Liver (tissue), 8 donors: ENCODE measurements at regions not wholly inside any gene's neighbourhood (a gene's known extent, or its start where the extent isn't known, plus 50 kb on each side); places are given as distances from the start of the nearest gene placed in this dataset.
A peak's percentile ranks its signal among the peaks of the same experiment; 100 is the strongest.

Experiments used
- DNase-seq: peaks from one replicate; pipeline ENCODE4 v3.0.0-alpha.2; 2017; ENCODE audit warnings: low spot score
- H3K27ac ChIP-seq, 2 donors: one replicate each; pipeline ENCODE4 v1.7.0; 2013; ENCODE audit warnings: inconsistent platforms in 2 of 2, low read length in 2 of 2, control low read depth in 1 of 2, low read depth in 1 of 2, mild to moderate bottlenecking in 1 of 2
- H3K27me3 ChIP-seq, 4 donors: one replicate each; pipeline versions ENCODE4 v1.6.1 to v1.7.0; 2013; ENCODE audit warnings: low read length in 3 of 4, inconsistent platforms in 1 of 4, mild to moderate bottlenecking in 1 of 4, moderate library complexity in 1 of 4; ENCODE audit not compliant: control insufficient read depth in 4 of 4, insufficient read depth in 4 of 4
- H3K36me3 ChIP-seq, 4 donors: one replicate each; pipeline versions ENCODE4 v1.6.1 to v1.7.0; 2013; ENCODE audit warnings: low read length in 3 of 4, mild to moderate bottlenecking in 3 of 4, low read depth in 1 of 4, moderate library complexity in 1 of 4; ENCODE audit not compliant: control insufficient read depth in 4 of 4, insufficient read depth in 3 of 4
- H3K4me1 ChIP-seq, 4 donors: one replicate each; pipeline versions ENCODE4 v1.6.1 to v1.7.0; 2013; ENCODE audit warnings: low read length in 3 of 4, mild to moderate bottlenecking in 3 of 4, moderate library complexity in 1 of 4; ENCODE audit not compliant: control insufficient read depth in 4 of 4, insufficient read depth in 4 of 4
- H3K4me3 ChIP-seq, 3 donors: one replicate each; pipeline versions ENCODE4 v1.6.1 to v1.7.0; 2013; ENCODE audit warnings: low read length in 3 of 3, control low read depth in 1 of 3, low read depth in 1 of 3, mild to moderate bottlenecking in 1 of 3
- H3K9ac ChIP-seq, 2 donors: one replicate each; pipeline ENCODE4 v1.7.0; 2013; ENCODE audit warnings: low read length in 2 of 2, mild to moderate bottlenecking in 2 of 2, moderate library complexity in 2 of 2, control low read depth in 1 of 2, low read depth in 1 of 2
- H3K9me3 ChIP-seq, 4 donors: one replicate each; pipeline versions ENCODE4 v1.6.1 to v1.7.0; 2013; ENCODE audit warnings: low read length in 3 of 4; ENCODE audit not compliant: control insufficient read depth in 4 of 4
- ATF3 ChIP-seq: IDR thresholded peaks from 2 replicates; pipeline ENCODE4 v1.6.1; 2016; ENCODE audit warnings: antibody characterized with exemption
- CTCF ChIP-seq: fragments of 150-350 bp; IDR thresholded peaks from 2 replicates; pipeline ENCODE4 v1.5.1; 2017; ENCODE audit warnings: improper control_type of control experiment, low read depth, low read length; ENCODE audit not compliant: missing input control
- FOXA1 ChIP-seq: IDR thresholded peaks from 2 replicates; pipeline ENCODE4 v1.6.1; 2016; ENCODE audit warnings: antibody characterized with exemption
- FOXA2 ChIP-seq: IDR thresholded peaks from 2 replicates; pipeline ENCODE4 v1.6.1; 2016; ENCODE audit warnings: antibody characterized with exemption
- GABPA ChIP-seq, 2 donors: IDR thresholded peaks in 1 of 2; conservative IDR thresholded peaks in 1 of 2; 2 replicates each; pipeline ENCODE4 v1.6.1; 2016; ENCODE audit warnings: antibody characterized with exemption in 2 of 2, mild to moderate bottlenecking in 1 of 2, moderate library complexity in 1 of 2
- HNF4A ChIP-seq, 2 donors: conservative IDR thresholded peaks; 2 replicates each; pipeline ENCODE4 v1.6.1; 2016; ENCODE audit warnings: antibody characterized with exemption in 2 of 2, mild to moderate bottlenecking in 2 of 2
- HNF4G ChIP-seq: IDR thresholded peaks from 2 replicates; pipeline ENCODE4 v1.6.1; 2016; ENCODE audit warnings: antibody characterized with exemption
- JUND ChIP-seq, 2 donors: IDR thresholded peaks; 2 replicates each; pipeline ENCODE4 v1.6.1; 2016; ENCODE audit warnings: antibody characterized with exemption in 2 of 2
- NR2F2 ChIP-seq: IDR thresholded peaks from 2 replicates; pipeline ENCODE4 v1.6.1; 2016; ENCODE audit warnings: antibody characterized with exemption
- RAD21 ChIP-seq, 2 donors: IDR thresholded peaks; 2 replicates each; pipeline ENCODE4 v1.6.1; 2016; ENCODE audit warnings: antibody characterized with exemption in 2 of 2, mild to moderate bottlenecking in 2 of 2
- REST ChIP-seq: IDR thresholded peaks from 2 replicates; pipeline ENCODE4 v1.6.1; 2016; ENCODE audit warnings: antibody characterized with exemption, mild to moderate bottlenecking
- SP1 ChIP-seq: IDR thresholded peaks from 2 replicates; pipeline ENCODE4 v1.6.1; 2018; ENCODE audit warnings: antibody characterized with exemption, mild to moderate bottlenecking
- WGBS: extraction: QIAGEN DNeasy Blood & Tissue Kit; methylation state at CpG from one replicate; pipeline ENCODE4 v1.1.7; 2013; 5-methylcytosine and 5-hydroxymethylcytosine counted together
- TF ChIP-seq, protein P1 (sequence below): IDR thresholded peaks from 2 replicates; pipeline ENCODE4 v1.6.1; 2016; ENCODE audit warnings: antibody characterized with exemption
- donor health status: healthy.
- donor health status: healthy.
- donor health status: healthy.
- donor health status: healthy.
- donor health status: healthy.

DNA sequence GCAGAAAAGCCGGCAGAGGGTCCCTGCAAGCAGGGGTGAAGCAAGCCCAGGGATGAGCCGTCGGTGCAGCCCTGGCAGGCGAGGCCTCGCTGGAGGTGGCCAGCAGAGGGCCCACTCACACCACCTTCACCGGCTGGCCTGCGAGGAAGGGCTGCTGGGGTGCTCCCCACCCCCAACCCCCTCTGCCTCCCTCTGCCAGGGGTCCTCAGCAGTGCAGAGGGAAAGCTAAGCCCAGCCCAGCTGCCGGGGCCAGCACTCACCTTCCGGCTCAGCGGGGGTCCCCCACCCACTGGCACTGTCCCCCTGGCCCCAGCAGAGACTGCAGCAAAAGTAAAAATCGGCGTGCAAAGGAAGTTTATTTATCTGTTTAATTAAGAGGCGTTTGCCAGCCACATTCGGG lies 113.4 kb downstream of the ENGASE start:
- peaks cover 2 to 17% (median 14%) of the 10 kb centered on the region in 4 donors for H3K27me3 ChIP-seq

GRCh38 chr17:79187186-79187585 lies 112.6 kb downstream of the ENGASE start:
- H3K9me3 ChIP-seq, result no peaks in the 10 kb centered on the region
- H3K4me1 ChIP-seq, result peaks cover 2 to 7% (median 3%) of the 10 kb centered on the region in 4 donors
- DNase-seq, result no peak
- H3K27ac ChIP-seq, result no peak overlapping the region
- H3K9ac ChIP-seq, result no peak overlapping the region
- H3K4me3 ChIP-seq, result no peak overlapping the region
- WGBS, result 73% methylated on average over 12 of the region's 12 CpGs
- no peaks in the 10 kb centered on the region for H3K36me3 ChIP-seq
- peaks cover 2 to 18% (median 16%) of the 10 kb centered on the region in 4 donors for H3K27me3 ChIP-seq
- TF ChIP-seq FOXA1 (no peak), SP1 (no peak), RAD21 (IDR thresholded peaks at IDR 0.05) (no peak), ATF3 (no peak), HNF4A (conservative IDR thresholded peaks at IDR 0.05) (no peak), REST (no peak), FOXA2 (no peak), CTCF (no peak), GABPA (IDR thresholded peaks at IDR 0.05 in 1 of 2, conservative IDR thresholded peaks at IDR 0.05 in 1 of 2) (no peak)

More for the DNA sequence above, 113.4 kb downstream of the ENGASE start:
- Histone ChIP-seq H3K4me3 (no peak overlapping the region), H3K27ac (no peak overlapping the region), H3K9me3 (no peaks in the 10 kb centered on the region), H3K36me3 (no peaks in the 10 kb centered on the region), H3K4me1 (peaks cover 2 to 7% (median 3%) of the 10 kb centered on the region in 4 donors), H3K9ac (no peak overlapping the region)
- WGBS, result 6% methylated on average over 14 of the region's 14 CpGs
- no peak for DNase-seq
- TF ChIP-seq GABPA (IDR thresholded peaks at IDR 0.05 in 1 of 2, conservative IDR thresholded peaks at IDR 0.05 in 1 of 2) (no peak), REST (no peak), HNF4G (no peak), HNF4A (conservative IDR thresholded peaks at IDR 0.05) (no peak), CTCF (peak; percentile 63), NR2F2 (no peak), RAD21 (IDR thresholded peaks at IDR 0.05) (peak; percentile 78 to 79), SP1 (no peak), JUND (IDR thresholded peaks at IDR 0.05) (no peak)
- TF ChIP-seq, protein P1, sequence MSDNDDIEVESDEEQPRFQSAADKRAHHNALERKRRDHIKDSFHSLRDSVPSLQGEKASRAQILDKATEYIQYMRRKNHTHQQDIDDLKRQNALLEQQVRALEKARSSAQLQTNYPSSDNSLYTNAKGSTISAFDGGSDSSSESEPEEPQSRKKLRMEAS, result no peak
